Heart left ventricle (tissue), 13 donors: ENCODE measurements at regions not wholly inside any gene's neighbourhood (a gene's known extent, or its start where the extent isn't known, plus 50 kb on each side); places are given as distances from the start of the nearest gene placed in this dataset.

Experiments used
- CTCF ChIP-seq, 12 donors: fragments of 200-600 bp; sonication (generic) in 4 of 12; IDR thresholded peaks; one replicate each; pipeline versions ENCODE4 v1.5.0 to v1.8.0; 2018 to 2022; ENCODE audit warnings: antibody characterized with exemption in 12 of 12, mild to moderate bottlenecking in 5 of 12
- POLR2A ChIP-seq, 2 donors: fragments of 450-650 bp; IDR thresholded peaks; one replicate each; pipeline ENCODE4 v1.6.1; 2017; ENCODE audit warnings: antibody characterized with exemption in 2 of 2, mild to moderate bottlenecking in 2 of 2, moderate library complexity in 2 of 2
- donor health status: ischemic (EF 13 %, LVEDD 7.1; RV severe dilation, severe dysfunction).
- donor health status: DM: no; HTN: yes; CAD: no.
- donor health status: DM: no; HTN: no; CAD: no.
- donor health status: ischemic (EF 25% LVEDD 6.9; RV normal size, moderate dysfunction).
- donor health status: ischemic (EF 25% LVEDD 5.7; RV mildly dilated, moderate dysfunction).
- donor health status: ischemic (EF 35%, LVEDD 5.7; RV mildly dilated, moderate dysfunction).
- donor health status: nonischemic (EF 11% LVEDD 7.7; RV severe dilation, severe dysfunction).
- donor health status: DM: yes; HTN: yes; CAD: no.
- donor health status: PGD.
- donor health status: ischemic (EF 29% LVEDD 5.4; RV normal size, mild dysfunction).
- donor health status: nonischemic (EF 23%, LVEDD 6.1; RV moderate dilation, normal function).

- no peak for TF ChIP-seq CTCF (IDR thresholded peaks at IDR 0.05)
- no peak for TF ChIP-seq POLR2A (IDR thresholded peaks at IDR 0.05)
Measured at GRCh38 chr1:34338871-34339270, 162.2 kb downstream of the C1orf94 start.
